Stimulated activated CD4-positive, alpha-beta T cell treated with anti-CD3 and anti-CD28 coated beads, TNF-alpha, amount 100 ng/mL, for 24 hours (primary cell): ENCODE measurements at regions not wholly inside any gene's neighbourhood (a gene's known extent, or its start where the extent isn't known, plus 50 kb on each side); places are given as distances from the start of the nearest gene placed in this dataset.

Source experiments
- DNase-seq, 3 experiments: peaks; one replicate each; pipeline ENCODE4 v3.0.0-alpha.2; 2020; ENCODE audit warnings: low read depth in 3 of 3

DNA sequence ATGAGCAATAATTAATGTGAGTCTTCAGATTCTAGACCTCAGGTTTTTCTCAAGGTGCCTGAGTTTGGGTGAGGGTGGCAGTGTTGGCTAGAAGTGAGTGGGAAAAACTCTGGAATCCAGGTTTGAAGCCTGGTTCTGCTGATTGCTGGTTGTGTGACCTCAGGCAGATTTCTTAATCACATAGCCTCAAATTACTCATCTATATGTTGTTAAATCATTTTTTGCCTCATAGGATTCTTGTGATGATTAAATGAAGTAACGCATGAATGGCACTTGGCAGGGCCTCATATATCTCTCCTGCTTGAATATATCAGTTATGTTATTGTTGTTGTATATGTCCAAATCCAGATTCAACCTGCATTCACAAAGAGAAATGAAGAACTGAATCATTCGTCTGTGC is 60.5 kb downstream of the NR2F2 start:
- no peak for DNase-seq

DNA sequence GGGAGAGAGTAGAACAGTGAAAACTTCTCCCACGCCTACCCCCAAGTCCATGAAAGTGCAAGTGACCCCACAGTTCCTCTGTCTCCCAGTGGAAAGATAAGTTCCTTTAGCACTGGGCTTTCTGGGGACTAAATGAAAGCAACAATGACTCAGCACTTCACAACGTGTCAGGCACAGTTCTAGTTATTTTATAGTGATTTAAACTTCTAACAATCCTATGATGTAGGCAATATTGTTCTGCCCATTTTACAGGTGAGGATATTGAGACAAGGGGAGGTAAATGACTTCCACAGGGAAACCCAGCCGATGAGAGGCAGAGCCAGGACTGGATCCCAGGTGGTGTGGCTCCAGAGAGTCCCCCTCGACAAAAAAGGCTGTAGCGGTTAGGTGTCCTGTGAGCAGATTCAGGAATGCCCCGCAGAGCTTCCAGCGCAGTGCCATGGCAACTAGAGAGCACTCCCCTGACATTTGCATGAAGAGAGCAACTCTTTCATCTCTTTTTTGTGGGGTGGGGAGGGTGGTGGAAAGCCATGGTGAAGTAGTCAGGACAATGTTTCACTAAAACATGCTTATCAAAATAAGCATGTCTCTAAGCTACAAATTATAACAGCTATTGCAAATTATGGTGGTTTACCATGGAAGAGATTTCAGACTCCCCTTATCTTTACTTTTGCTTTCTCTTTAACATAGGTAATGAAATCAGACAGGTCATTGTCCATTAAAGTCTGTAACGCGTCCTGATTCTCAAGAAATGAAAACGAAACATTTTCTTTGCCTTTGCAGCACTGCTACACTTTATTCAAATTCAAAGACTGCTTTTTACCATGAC is 62.1 kb downstream of the NR2F2 start:
- DNase-seq: no peak

DNA sequence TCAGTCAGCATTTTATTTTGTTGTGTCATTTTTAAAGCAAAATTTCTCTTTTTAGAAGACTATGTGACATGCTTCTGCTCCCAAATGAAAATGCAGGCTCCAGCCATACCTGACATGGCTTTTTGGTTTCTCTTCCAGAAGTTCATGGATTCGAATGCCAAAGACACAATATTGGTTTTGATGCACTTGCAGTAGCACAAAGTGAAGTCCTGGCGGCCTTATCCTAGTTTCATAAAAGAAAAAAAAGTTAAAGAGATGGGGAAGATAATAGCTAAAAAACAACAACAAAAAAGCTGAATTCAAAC is 62.7 kb downstream of the NR2F2 start:
- DNase-seq: no peak

GRCh38 chr15:96395687-96396086 is 65.2 kb downstream of the NR2F2 start:
- no peak for DNase-seq

GRCh38 chr15:96398776-96399175 is 68.3 kb downstream of the NR2F2 start:
- DNase-seq: no peak

DNA sequence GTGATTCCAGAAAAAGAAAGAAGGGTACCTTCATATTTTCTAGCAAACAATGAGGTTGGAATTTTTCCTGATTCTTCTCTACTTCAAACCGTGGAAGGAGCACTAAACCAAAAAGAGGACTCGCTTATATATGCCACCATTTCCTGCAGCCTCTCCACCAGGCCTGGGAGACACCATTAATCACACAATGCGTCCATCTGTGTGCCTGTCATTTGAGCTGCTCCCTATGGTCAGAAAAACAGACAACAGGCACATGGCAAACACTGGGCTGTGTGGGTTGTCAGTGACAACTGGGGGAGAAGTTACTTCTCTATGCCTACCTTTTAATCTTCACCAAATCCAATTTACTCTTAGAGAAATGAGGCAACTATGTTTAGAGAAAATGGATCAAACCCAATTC is 71.9 kb downstream of the NR2F2 start:
- DNase-seq: no peak

GRCh38 chr15:96403071-96403470 is 72.6 kb downstream of the NR2F2 start:
- DNase-seq: no peak

GRCh38 chr15:96403932-96404331 is 73.4 kb downstream of the NR2F2 start:
- DNase-seq: no peak

GRCh38 chr15:96404560-96404959 is 74.1 kb downstream of the NR2F2 start:
- no peak for DNase-seq

DNA sequence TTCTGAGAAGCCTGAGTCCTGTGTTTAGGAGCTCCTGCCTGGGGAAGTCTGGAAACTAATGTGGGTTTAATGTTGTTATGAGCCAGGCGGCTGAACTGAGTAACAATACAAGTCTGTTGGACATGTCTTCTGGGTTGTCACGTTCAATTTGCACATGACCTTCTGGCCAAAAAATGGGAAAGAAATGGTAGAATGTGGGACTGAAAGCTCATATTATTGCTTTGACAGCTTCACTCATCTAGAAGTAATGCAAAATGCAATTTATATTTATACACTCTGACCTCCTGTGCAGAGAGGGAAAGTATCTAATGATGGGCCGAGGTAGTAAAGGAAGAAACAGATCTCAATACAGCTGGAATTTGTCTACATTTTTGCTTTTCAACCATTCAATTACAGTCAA is 75.8 kb downstream of the NR2F2 start:
- DNase-seq: no peak

DNA sequence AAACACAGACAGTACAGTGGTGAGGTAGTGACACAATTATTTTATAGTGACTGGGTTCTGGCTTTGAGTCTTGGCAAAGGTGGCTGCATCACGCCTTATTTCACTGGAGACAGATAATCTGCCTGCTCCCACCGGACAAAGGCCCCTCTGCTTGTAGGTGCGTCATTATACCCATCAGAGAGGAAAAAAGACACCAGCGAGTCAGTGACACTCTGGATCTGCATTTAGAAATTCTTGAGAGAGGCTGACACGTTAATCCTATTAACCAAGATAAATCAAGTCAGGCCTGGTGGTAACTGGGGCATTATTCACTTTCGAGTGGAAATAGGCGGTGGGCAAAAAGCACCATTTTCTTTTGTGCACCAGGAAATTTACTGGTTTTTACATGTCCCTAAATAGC is 76.2 kb downstream of the NR2F2 start:
- DNase-seq: no peak

GRCh38 chr15:96407482-96407881 is 77.0 kb downstream of the NR2F2 start:
- no peak for DNase-seq

DNA sequence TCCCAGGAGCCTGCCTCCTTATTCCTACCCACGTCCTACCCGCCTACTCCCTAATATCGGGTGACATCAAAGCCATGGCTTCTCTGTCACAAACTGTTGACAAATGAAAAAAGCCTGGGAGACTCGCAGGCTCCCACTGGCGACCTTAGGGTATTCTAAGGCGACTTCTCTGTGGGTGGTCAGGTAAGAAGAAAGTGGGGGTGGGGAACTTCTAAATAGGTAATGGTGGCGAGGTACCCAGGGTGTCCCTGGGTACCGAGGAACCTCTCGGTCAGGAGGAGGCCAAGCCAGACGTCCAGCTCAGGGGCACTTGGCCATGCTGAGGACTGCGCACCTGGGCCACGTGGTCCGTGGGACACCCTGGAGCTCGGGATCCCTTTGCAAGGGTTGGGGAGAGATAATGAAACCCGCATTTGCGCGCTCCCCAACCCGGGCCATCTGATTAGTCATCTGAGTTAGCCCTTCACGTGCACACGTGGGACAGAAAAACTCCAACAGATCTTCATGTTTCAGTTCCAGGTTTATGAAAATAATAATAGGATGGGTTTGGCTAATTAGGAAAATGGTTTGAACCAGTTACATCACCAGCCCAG is 78.2 kb downstream of the NR2F2 start:
- DNase-seq: no peak

- DNase-seq: no peak
These were observed 79.0 kb downstream of the NR2F2 start for GRCh38 chr15:96409215-96410138.

- no peak for DNase-seq
These were observed 79.9 kb downstream of the NR2F2 start for GRCh38 chr15:96410175-96411055.

DNA sequence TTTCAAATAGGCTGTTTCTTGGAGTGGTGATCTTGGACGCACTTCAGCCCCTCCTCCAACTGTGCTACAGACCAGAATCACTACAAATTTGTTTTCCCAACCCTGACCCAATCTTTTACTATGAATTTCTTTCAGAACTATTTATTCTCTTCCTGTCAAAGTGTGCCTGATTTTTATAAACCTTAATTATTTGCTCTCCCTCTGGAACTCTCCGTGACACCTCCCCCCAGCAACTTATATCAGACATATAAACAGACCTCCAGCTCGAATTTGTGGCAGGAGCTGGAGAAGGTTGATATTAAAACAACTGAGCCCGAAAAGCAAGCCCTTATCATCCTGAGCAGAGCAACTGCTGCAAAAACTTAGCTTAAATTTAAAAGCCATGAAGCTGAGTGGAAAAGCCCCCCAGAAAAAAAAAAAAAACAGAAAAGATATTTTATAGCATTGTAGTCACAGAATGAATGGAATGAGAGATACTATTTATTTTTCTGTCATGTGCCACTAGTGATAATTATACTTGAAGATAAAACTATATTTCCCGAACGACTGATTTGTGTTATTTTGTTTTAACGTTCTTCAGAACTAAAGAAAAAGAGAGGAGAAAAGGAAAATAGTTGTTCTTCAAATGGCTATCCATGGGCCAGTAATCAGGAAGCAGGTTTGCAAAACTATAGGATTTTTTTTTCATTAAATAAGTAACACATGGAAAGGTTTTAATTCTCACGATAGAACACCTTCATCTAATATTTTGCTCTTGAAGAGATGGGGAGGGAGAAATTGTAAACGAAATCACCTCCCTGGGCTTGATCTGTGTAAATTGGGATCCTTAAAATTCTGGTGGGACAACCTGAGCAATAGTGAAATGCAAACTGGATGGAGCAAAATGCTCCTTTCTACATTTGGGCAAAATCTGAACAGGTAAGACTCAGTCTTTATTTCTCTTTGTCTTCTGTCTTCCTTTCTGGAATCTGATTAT is 80.8 kb downstream of the NR2F2 start:
- DNase-seq: no peak

- no peak for DNase-seq
These were observed 81.8 kb downstream of the NR2F2 start for GRCh38 chr15:96412045-96412905.

DNA sequence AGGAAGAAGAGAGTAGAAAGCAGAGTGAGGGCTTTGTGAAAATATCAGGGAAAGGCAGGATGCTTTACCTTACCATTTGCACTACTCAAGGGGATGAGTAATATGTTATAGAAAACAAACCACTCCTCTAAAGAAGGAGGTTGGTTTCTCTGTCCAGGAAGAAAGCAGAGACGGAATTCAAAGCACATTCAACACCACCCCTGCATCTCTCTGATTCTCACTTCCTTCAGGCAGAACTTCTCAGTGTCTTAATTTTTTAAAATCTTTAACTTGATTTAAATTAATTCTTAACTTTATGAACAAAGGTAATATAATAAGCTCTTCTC is 82.4 kb downstream of the NR2F2 start:
- no peak for DNase-seq

- no peak for DNase-seq
These were observed 83.2 kb downstream of the NR2F2 start for GRCh38 chr15:96413657-96414056.

GRCh38 chr15:96414875-96415274 is 84.4 kb downstream of the NR2F2 start:
- DNase-seq: no peak
